Thyroid gland (tissue), 4 donors: ENCODE measurements at regions not wholly inside any gene's neighbourhood (a gene's known extent, or its start where the extent isn't known, plus 50 kb on each side); places are given as distances from the start of the nearest gene placed in this dataset. TPM values are rescaled to one million over a fixed set of nuclear protein-coding genes. Genes with fewer than 3 reads are reported as not detected.
"Not testable (repeated sequence)": the region's sequence is repeated elsewhere in the genome, so short reads cannot be mapped to it uniquely, and the experiment has no call there.

Source experiments
- DNase-seq, 2 donors: peaks; one replicate each; pipeline ENCODE4 v3.0.0-alpha.2; 2019
- H3K27ac ChIP-seq, 3 donors: fragments of 200-600 bp; sonication (generic); 1 replicate in 2 of 3; 2 replicates in 1 of 3; pipeline ENCODE4 v1.5.1; 2016 to 2019; ENCODE audit warnings: mild to moderate bottlenecking in 1 of 3, moderate library complexity in 1 of 3
- H3K27me3 ChIP-seq: fragments of 200-600 bp; sonication (generic); one replicate; pipeline ENCODE4 v1.5.1; 2019
- H3K36me3 ChIP-seq, 2 donors: fragments of 200-600 bp; sonication (generic); one replicate each; pipeline ENCODE4 v1.5.1; 2016 to 2019
- H3K4me1 ChIP-seq, 2 donors: fragments of 200-600 bp; sonication (generic); one replicate each; pipeline ENCODE4 v1.5.1; 2017 to 2019
- H3K4me3 ChIP-seq, 3 donors: fragments of 200-600 bp; sonication (generic); replicated peaks in 1 of 3; 1 replicate in 2 of 3; 2 replicates in 1 of 3; pipeline ENCODE4 v1.5.1; 2016; ENCODE audit warnings: mild to moderate bottlenecking in 1 of 3
- H3K9me3 ChIP-seq: fragments of 200-600 bp; sonication (generic); one replicate; pipeline ENCODE4 v1.5.1; 2017
- CTCF ChIP-seq, 6 experiments: fragments of 200-600 bp in 3 of 6; fragments of 450-650 bp in 3 of 6; sonication (generic) in 3 of 6; IDR thresholded peaks; one replicate each; pipeline ENCODE4 v1.5.1; 2016 to 2019; ENCODE audit warnings: antibody characterized with exemption in 6 of 6, mild to moderate bottlenecking in 2 of 6, inconsistent platforms in 1 of 6, moderate library complexity in 1 of 6
- POLR2A ChIP-seq, 2 donors: fragments of 450-650 bp; IDR thresholded peaks; one replicate each; pipeline ENCODE4 v1.6.1; 2017; ENCODE audit warnings: antibody characterized with exemption in 2 of 2, mild to moderate bottlenecking in 2 of 2, moderate library complexity in 1 of 2
- WGBS, 2 donors: methylation state at CpG; one replicate each; pipeline ENCODE4 v1.1.5; 2017; 5-methylcytosine and 5-hydroxymethylcytosine counted together
- intact Hi-C: fragments of 100-400 bp; cut with DNase I; formaldehyde crosslinking; loops from one replicate; pipeline ENCODE4 v1.15.1; 2023
- small RNA-seq: library from RNA; depleted of rRNA; stranded (forward); fragments of <200 nt; gene quantifications from one replicate; pipeline ENCODE3, GENCODE V24; 2016

DNA sequence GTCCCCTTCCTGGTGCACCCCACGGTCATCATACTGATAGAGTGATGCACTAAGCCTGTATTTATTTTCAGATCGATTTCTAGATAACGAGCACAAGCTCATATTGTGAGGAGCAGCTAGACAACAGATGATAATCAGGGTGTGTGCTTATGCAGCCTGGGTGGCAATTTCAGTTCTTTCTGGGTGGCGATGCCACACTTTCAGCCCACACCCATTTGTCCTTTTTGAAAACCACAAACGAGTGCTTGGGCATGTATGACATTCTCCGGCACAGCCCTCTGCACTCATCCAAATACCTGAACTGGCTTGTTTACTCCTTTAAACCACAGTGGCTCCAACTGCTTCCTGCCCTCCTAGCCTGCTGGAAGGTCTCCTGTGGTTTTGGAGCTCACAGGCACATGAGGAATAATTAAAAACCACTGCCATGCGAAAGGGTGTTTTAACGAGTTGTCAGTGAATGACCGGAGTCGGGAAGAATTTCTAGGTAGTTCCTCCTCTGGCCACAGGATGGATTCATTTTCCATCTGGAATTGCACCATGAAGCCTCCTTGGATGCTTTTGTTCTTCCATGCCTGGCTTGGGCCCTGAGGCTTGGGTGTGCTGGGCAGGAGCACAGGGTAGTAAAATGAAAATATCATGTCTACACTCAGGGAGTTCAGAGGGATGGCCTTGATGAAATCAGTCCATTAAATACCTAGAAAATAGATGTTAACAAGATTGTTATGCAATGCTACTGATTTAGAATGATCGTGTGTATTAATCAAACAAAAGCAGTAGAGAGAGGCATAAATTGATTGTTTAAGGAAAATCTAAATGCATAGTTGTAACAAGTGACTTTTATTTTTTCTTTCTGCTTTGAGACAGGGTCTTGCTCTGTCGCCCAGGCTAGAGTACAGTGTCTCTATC lies 52.4 kb upstream of the ITGB1 start:
- Histone ChIP-seq H3K27ac (no peak overlapping the region), H3K4me1 (peaks cover 0 to 6% of the 10 kb centered on the region in 2 donors), H3K36me3 (no peaks in the 10 kb centered on the region), H3K9me3 (no peaks in the 10 kb centered on the region), H3K27me3 (no peaks in the 10 kb centered on the region), H3K4me3 (no peak overlapping the region)
- intact Hi-C loops, result no loop called here
- DNase-seq, result no peak
- TF ChIP-seq CTCF (IDR thresholded peaks at IDR 0.05) (peak in 1 of 6 experiments; percentile 8), POLR2A (IDR thresholded peaks at IDR 0.05) (no peak)
- 52 to 53% methylated on average over 12 of the region's 12 CpGs for WGBS, 2 donors

DNA sequence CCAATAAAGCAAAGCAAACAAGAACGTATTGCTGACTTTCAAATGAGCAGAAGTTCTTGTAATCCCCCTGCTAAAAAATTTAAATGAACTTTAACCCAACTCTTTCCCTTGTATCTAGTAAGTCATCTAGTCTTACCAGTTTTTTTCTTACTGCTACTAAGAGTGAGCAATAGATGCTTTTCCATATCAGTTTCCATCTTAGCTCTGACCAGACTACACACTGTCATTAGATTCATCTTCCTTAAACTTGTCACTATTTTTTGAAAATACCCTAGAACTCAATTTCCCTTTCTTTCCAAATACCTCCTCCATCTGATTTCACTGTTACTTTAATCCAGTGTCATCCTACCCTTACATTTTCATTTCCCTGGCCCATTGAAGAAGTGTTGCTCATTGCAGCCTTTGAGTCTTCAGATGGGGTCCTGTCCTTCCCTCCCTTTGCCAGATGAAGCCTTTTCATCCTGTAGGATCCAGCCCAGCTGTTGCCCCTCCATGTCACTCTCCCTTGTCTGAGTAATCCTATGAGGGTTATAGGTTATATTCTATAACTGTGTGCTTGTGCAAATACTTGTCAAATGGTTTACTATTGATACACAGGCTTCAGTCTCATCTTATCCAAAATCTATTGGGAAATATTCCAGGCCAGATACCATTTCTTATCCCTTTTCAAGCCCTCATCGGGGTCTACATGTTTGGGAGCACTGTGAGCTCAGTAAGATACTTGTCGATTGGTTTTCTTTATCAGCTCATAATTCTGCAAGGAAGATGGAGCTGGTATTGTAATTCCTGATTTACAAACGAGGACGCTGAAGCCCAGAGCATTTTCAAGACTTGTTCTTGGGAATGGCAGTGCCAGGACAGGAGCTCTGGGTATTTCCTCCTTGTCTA lies 51.5 kb upstream of the ITGB1 start:
- H3K27ac ChIP-seq, result no peak overlapping the region
- H3K36me3 ChIP-seq, result no peaks in the 10 kb centered on the region
- no peak overlapping the region for H3K4me3 ChIP-seq
- no peak for DNase-seq
- intact Hi-C loops, result loop anchor here (2.0 kb wide), 1 partner anchor 215 kb away; no protein-coding TSS in a partner anchor
- no peaks in the 10 kb centered on the region for H3K27me3 ChIP-seq
- no peaks in the 10 kb centered on the region for H3K9me3 ChIP-seq
- H3K4me1 ChIP-seq, result peaks cover 0 to 2% of the 10 kb centered on the region in 2 donors
- no peak for TF ChIP-seq CTCF (IDR thresholded peaks at IDR 0.05)
- TF ChIP-seq POLR2A (IDR thresholded peaks at IDR 0.05), result no peak
- WGBS, 2 donors, result 65 to 69% methylated on average over 5 of the region's 5 CpGs

DNA sequence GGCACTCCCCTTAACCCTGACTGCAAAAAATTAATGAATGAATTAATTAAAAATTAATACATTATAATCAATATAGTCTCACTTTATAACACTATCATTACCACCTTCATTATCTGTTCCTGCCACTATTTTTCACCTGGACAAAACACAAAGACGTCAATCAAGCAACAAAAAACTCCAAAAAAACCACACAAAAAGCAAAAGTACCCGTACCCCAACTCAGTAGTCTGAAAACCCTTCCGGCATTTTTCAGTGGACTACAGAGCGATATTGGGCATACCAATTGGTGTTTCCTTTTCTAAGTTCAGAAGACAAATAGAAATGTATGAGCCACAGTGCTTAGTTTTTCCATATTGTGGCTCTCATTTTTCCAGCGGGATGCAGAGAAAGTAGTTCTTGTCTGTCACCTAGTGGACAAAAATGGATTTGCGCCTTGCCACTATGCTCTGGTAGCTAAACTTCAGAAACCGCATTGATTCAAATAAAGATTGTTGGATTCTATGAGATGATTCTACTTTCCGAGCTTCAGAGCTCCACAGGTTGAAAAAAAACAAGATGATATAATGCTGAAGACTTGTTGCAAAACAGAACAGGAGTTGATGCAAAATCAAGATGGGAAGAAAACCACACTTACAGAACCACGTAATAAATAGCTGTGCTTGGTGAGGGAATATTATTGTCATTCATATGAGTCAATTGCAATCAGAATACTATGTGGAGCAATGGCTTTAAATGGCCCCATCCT lies 50.6 kb upstream of the ITGB1 start:
- TF ChIP-seq POLR2A (IDR thresholded peaks at IDR 0.05), result no peak
- TF ChIP-seq CTCF (IDR thresholded peaks at IDR 0.05), result peak; percentile 91 to 99 (median 98)
- no peaks in the 10 kb centered on the region for H3K9me3 ChIP-seq
- peak; percentile 50 to 53 for DNase-seq
- H3K27ac ChIP-seq, result no peak overlapping the region
- no peak overlapping the region for H3K4me3 ChIP-seq
- H3K36me3 ChIP-seq, result no peaks in the 10 kb centered on the region
- intact Hi-C loops, result loop anchor here (2.0 kb wide), 1 partner anchor 214 kb away; no protein-coding TSS in a partner anchor
- H3K27me3 ChIP-seq, result no peaks in the 10 kb centered on the region
- peaks cover 0 to 2% of the 10 kb centered on the region in 2 donors for H3K4me1 ChIP-seq
- WGBS, 2 donors, result 24 to 26% methylated on average over 9 of the region's 9 CpGs

GRCh38 chr10:33007731-33008381 lies 49.8 kb upstream of the ITGB1 start:
- not testable (repeated sequence) for DNase-seq, H3K9me3 ChIP-seq, H3K36me3 ChIP-seq, H3K4me3 ChIP-seq, H3K27ac ChIP-seq, H3K27me3 ChIP-seq, H3K4me1 ChIP-seq
- intact Hi-C loops, result loop anchor here (2.0 kb wide), 1 partner anchor 213 kb away; no protein-coding TSS in a partner anchor
- 96% methylated on average over 9 of the region's 9 CpGs for WGBS, 2 donors

Small RNAs in the stretch of these regions (small RNA-seq; reads per million reads assigned to genes)
- gene AL365203.1 (not detected), gene MTND4LP11 (not detected), gene RN7SL847P (not detected)
